ENCODE measurements at regions not wholly inside any gene's neighbourhood (a gene's known extent, or its start where the extent isn't known, plus 50 kb on each side); places are given as distances from the start of the nearest gene placed in this dataset.
A peak's percentile ranks its signal among the peaks of the same experiment; 100 is the strongest.

DNA sequence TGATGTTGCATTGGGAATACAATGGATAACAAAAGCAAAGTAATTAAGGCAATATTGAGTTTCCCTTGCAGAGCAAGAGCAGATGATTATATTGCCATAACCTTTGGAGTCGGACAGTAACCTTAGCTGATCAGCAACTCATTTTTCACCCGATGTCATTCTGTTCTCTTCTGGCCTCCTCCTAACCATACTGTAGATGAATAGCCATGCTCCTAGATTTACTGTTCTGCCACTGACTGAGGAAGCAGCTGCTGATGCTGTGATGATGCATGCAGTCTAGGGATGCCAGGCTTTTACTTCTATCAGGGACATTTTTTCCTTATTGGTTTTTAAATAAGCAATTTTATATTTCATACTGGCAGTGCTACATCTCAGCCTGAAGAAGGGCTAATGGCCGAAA, 443.9 kb downstream of the GPAT3 start:
- no peaks in the 10 kb centered on the region for H3K9me3 Mint-ChIP-seq
- TF ChIP-seq CTCF (IDR thresholded peaks at IDR 0.05): no peak

GRCh38 chr4:83974111-83974780, 438.3 kb downstream of the GPAT3 start:
- peaks cover 9% of the 10 kb centered on the region for H3K4me1 Mint-ChIP-seq (ENCODE audit: low read depth)
- no peaks in the 10 kb centered on the region for H3K9me3 Mint-ChIP-seq
- no peaks in the 10 kb centered on the region for H3K36me3 Mint-ChIP-seq (ENCODE audit: low read depth)
- no peak overlapping the region for H3K4me3 Mint-ChIP-seq
- H3K27ac Mint-ChIP-seq: no peak overlapping the region
- peaks cover 4% of the 10 kb centered on the region for H3K27me3 Mint-ChIP-seq (ENCODE audit: insufficient read depth)
- no peak for TF ChIP-seq CTCF (IDR thresholded peaks at IDR 0.05)
- no peak for DNase-seq

More for the DNA sequence above, 443.9 kb downstream of the GPAT3 start:
- H3K36me3 Mint-ChIP-seq (ENCODE audit: low read depth): no peaks in the 10 kb centered on the region
- DNase-seq: no peak
- H3K4me1 Mint-ChIP-seq (ENCODE audit: low read depth): no peaks in the 10 kb centered on the region
- peaks cover 4% of the 10 kb centered on the region; the same call in 1 of the 2 replicates for H3K27me3 Mint-ChIP-seq (ENCODE audit: insufficient read depth)
- no peak overlapping the region for H3K4me3 Mint-ChIP-seq
- no peak overlapping the region for H3K27ac Mint-ChIP-seq

DNA sequence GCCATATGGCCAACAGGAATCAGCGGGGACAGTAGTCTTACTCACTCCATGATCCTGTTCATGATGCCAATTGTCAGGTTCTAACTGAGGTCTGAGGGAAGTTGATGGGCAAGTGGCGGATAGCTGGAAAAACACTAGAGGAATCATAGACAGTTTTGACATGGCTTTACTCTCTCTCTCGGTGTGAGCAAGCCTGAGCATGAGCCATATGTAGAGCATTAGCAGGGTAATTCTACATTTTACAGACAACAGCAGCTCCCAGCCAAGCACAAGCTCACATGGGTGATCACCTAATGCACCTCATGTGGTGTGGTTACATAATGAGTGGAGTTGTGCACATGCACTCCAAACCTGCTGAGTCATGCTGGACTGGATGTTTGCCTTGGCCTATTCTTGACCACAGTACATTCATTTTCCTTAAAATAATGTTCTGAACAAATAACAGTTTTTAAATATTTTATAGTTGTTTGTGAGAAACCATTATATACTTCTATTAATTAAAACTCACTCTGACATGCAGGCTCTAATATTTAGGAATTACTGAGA, 429.2 kb downstream of the GPAT3 start:
- DNase-seq: peak; percentile 35
- Mint-ChIP-seq H3K27ac (no peak overlapping the region), H3K9me3 (no peaks in the 10 kb centered on the region; the same call in 1 of the 2 replicates), H3K27me3 (ENCODE audit: insufficient read depth) (no peaks in the 10 kb centered on the region; the same call in 1 of the 2 replicates), H3K36me3 (ENCODE audit: low read depth) (no peaks in the 10 kb centered on the region), H3K4me1 (ENCODE audit: low read depth) (no peaks in the 10 kb centered on the region; the same call in 1 of the 2 replicates), H3K4me3 (no peak overlapping the region)
- no peak for TF ChIP-seq CTCF (IDR thresholded peaks at IDR 0.05)

GRCh38 chr4:83962492-83962891, 426.6 kb downstream of the GPAT3 start:
- TF ChIP-seq CTCF (IDR thresholded peaks at IDR 0.05): no peak
- H3K4me3 Mint-ChIP-seq: no peak overlapping the region

DNA sequence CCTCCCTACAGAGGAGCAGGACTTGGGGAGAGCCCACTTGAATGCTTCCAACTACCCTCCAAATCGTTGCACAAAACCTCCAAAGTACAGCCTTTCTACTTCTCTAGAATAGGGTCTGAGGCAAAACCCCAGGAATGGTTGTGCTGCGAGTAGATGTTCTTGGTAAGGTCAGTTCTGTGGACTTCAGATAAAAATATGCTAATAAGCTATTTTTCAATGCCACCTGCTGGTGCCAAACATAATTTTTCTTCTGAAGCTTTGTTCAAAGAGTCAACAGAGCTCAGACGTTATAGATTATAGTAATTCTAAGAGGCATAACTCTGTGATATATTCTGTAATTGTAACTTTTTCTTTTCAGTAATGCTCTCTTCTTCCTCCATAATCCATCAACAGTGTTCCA, 425.7 kb downstream of the GPAT3 start:
- Mint-ChIP-seq H3K27me3 (ENCODE audit: insufficient read depth) (peaks cover 2% of the 10 kb centered on the region; the same call in 1 of the 2 replicates), H3K4me3 (no peak overlapping the region), H3K4me1 (ENCODE audit: low read depth) (no peaks in the 10 kb centered on the region; the same call in 1 of the 2 replicates), H3K27ac (no peak overlapping the region), H3K9me3 (peaks cover 4% of the 10 kb centered on the region; the same call in 1 of the 2 replicates), H3K36me3 (ENCODE audit: low read depth) (no peaks in the 10 kb centered on the region)
- TF ChIP-seq CTCF (IDR thresholded peaks at IDR 0.05): peak; percentile 79
- peak; percentile 35 for DNase-seq

More at GRCh38 chr4:83962492-83962891, 426.6 kb downstream of the GPAT3 start:
- no peaks in the 10 kb centered on the region; the same call in 1 of the 2 replicates for H3K4me1 Mint-ChIP-seq (ENCODE audit: low read depth)
- no peak for DNase-seq
- no peaks in the 10 kb centered on the region; the same call in 1 of the 2 replicates for H3K9me3 Mint-ChIP-seq
- H3K36me3 Mint-ChIP-seq (ENCODE audit: low read depth): no peaks in the 10 kb centered on the region
- no peaks in the 10 kb centered on the region for H3K27me3 Mint-ChIP-seq (ENCODE audit: insufficient read depth)
- H3K27ac Mint-ChIP-seq: no peak overlapping the region

All from HFFc6 (cell line).